ENCODE measurements at regions not wholly inside any gene's neighbourhood (a gene's known extent, or its start where the extent isn't known, plus 50 kb on each side); places are given as distances from the start of the nearest gene placed in this dataset.

- no peaks in the 10 kb centered on the region for H3K9me3 Mint-ChIP-seq
- H3K27me3 Mint-ChIP-seq = peaks cover 24% of the 10 kb centered on the region
- no peak overlapping the region for H3K27ac Mint-ChIP-seq
- no peak overlapping the region for H3K4me3 Mint-ChIP-seq
- no peaks in the 10 kb centered on the region for H3K4me1 Mint-ChIP-seq (ENCODE audit: unreplicated experiment)
- DNase-seq (ENCODE audit: extremely low spot score, unreplicated experiment) = peak; percentile 32
- H3K36me3 Mint-ChIP-seq = no peaks in the 10 kb centered on the region
- TF ChIP-seq CTCF (conservative IDR thresholded peaks at IDR 0.05) = no peak
Measured at GRCh38 chr7:32410545-32410944, 79.6 kb downstream of the LSM5 start.

- H3K27me3 Mint-ChIP-seq = peaks cover 17% of the 10 kb centered on the region
Measured at GRCh38 chr7:32406386-32406785, 83.8 kb downstream of the LSM5 start.

GRCh38 chr7:32403463-32404229 lies 86.5 kb downstream of the LSM5 start:
- DNase-seq (ENCODE audit: extremely low spot score, unreplicated experiment) = no peak
- Mint-ChIP-seq H3K9me3 (no peaks in the 10 kb centered on the region), H3K36me3 (no peaks in the 10 kb centered on the region), H3K27ac (no peak overlapping the region), H3K4me3 (no peak overlapping the region), H3K27me3 (peaks cover 8% of the 10 kb centered on the region), H3K4me1 (ENCODE audit: unreplicated experiment) (no peaks in the 10 kb centered on the region)
- TF ChIP-seq CTCF (conservative IDR thresholded peaks at IDR 0.05) = no peak

More at GRCh38 chr7:32406386-32406785, 83.8 kb downstream of the LSM5 start:
- no peaks in the 10 kb centered on the region for H3K36me3 Mint-ChIP-seq
- no peaks in the 10 kb centered on the region for H3K9me3 Mint-ChIP-seq
- no peak overlapping the region for H3K4me3 Mint-ChIP-seq
- H3K4me1 Mint-ChIP-seq (ENCODE audit: unreplicated experiment) = no peaks in the 10 kb centered on the region
- no peak for TF ChIP-seq CTCF (conservative IDR thresholded peaks at IDR 0.05)
- no peak for DNase-seq (ENCODE audit: extremely low spot score, unreplicated experiment)
- H3K27ac Mint-ChIP-seq = no peak overlapping the region

GRCh38 chr7:32400676-32401075 lies 89.5 kb downstream of the LSM5 start:
- H3K4me1 Mint-ChIP-seq (ENCODE audit: unreplicated experiment) = no peaks in the 10 kb centered on the region

GRCh38 chr7:32399311-32399710 lies 90.9 kb downstream of the LSM5 start:
- H3K36me3 Mint-ChIP-seq = no peaks in the 10 kb centered on the region
- DNase-seq (ENCODE audit: extremely low spot score, unreplicated experiment) = no peak
- H3K27ac Mint-ChIP-seq = no peak overlapping the region
- no peaks in the 10 kb centered on the region for H3K4me1 Mint-ChIP-seq (ENCODE audit: unreplicated experiment)
- H3K9me3 Mint-ChIP-seq = no peaks in the 10 kb centered on the region
- TF ChIP-seq CTCF (conservative IDR thresholded peaks at IDR 0.05) = no peak
- H3K27me3 Mint-ChIP-seq = peaks cover 10% of the 10 kb centered on the region
- no peak overlapping the region for H3K4me3 Mint-ChIP-seq

More at GRCh38 chr7:32400676-32401075, 89.5 kb downstream of the LSM5 start:
- no peak for TF ChIP-seq CTCF (conservative IDR thresholded peaks at IDR 0.05)
- peaks cover 5% of the 10 kb centered on the region for H3K27me3 Mint-ChIP-seq
- no peaks in the 10 kb centered on the region for H3K36me3 Mint-ChIP-seq
- H3K9me3 Mint-ChIP-seq = no peaks in the 10 kb centered on the region
- DNase-seq (ENCODE audit: extremely low spot score, unreplicated experiment) = no peak
- H3K27ac Mint-ChIP-seq = no peak overlapping the region
- no peak overlapping the region for H3K4me3 Mint-ChIP-seq
